ENCODE measurements at regions not wholly inside any gene's neighbourhood (a gene's known extent, or its start where the extent isn't known, plus 50 kb on each side); places are given as distances from the start of the nearest gene placed in this dataset.

DNA sequence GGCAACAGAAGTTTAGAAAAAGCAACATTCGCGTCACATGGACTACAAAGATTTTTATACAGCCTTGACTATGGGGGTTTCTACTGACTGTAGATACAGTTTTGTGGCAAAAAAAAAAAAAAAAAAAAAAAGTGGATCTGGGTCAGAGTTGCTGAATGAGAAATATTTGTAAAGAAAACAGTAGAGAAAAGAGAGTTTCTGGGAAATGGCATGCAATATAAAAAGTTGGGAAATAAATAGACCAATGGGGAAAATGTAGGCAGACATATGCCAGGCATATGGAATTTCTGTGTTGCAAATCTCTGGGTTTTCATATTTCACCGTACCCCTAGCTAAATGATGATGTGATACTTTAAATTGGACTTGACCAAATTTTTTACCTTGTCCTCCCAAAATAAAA is 315.3 kb downstream of the EFNB2 start:
- TF ChIP-seq, protein P1, sequence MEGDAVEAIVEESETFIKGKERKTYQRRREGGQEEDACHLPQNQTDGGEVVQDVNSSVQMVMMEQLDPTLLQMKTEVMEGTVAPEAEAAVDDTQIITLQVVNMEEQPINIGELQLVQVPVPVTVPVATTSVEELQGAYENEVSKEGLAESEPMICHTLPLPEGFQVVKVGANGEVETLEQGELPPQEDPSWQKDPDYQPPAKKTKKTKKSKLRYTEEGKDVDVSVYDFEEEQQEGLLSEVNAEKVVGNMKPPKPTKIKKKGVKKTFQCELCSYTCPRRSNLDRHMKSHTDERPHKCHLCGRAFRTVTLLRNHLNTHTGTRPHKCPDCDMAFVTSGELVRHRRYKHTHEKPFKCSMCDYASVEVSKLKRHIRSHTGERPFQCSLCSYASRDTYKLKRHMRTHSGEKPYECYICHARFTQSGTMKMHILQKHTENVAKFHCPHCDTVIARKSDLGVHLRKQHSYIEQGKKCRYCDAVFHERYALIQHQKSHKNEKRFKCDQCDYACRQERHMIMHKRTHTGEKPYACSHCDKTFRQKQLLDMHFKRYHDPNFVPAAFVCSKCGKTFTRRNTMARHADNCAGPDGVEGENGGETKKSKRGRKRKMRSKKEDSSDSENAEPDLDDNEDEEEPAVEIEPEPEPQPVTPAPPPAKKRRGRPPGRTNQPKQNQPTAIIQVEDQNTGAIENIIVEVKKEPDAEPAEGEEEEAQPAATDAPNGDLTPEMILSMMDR (IDR thresholded peaks at IDR 0.05; ENCODE audit: borderline replicate concordance, extremely low read depth, low read length, poor library complexity, severe bottlenecking), result no peak
- TF ChIP-seq EZH2 (IDR thresholded peaks at IDR 0.05; ENCODE audit: borderline replicate concordance, low read depth, low read length, severe bottlenecking), result no peak
